Pancreas (tissue), 10 donors: ENCODE measurements at regions not wholly inside any gene's neighbourhood (a gene's known extent, or its start where the extent isn't known, plus 50 kb on each side); places are given as distances from the start of the nearest gene placed in this dataset.

Experiments used
- ATAC-seq, 4 donors: fragments of 200-7000 bp; cut with Tn5 transposase; one replicate each; pipeline versions ENCODE4 v1.8.0 to v1.9.1; 2020; ENCODE audit warnings: mild to moderate bottlenecking in 4 of 4, moderate library complexity in 4 of 4
- DNase-seq, 6 donors: peaks; one replicate each; pipeline ENCODE4 v3.0.0-alpha.2; 2020
- FAIRE-seq: peaks from 2 replicates; lab custom pipeline; 2012; peaks lifted over from hg19 to GRCh38; lab: Jason Lieb, UNC
- H3K27ac ChIP-seq, 4 donors: fragments of 200-600 bp; sonication (generic); 1 replicate in 3 of 4; 2 replicates in 1 of 4; pipeline versions ENCODE4 v1.5.0 to v1.8.0; 2020
- H3K27me3 ChIP-seq, 4 donors: fragments of 200-600 bp; one replicate each; pipeline ENCODE4 v1.8.0; 2021
- H3K36me3 ChIP-seq, 3 donors: fragments of 200-600 bp; sonication (generic) in 1 of 3; one replicate each; pipeline versions ENCODE4 v1.5.0 to v1.8.0; 2020 to 2021
- H3K4me1 ChIP-seq, 3 donors: fragments of 200-600 bp; one replicate each; pipeline ENCODE4 v1.8.0; 2021
- H3K4me3 ChIP-seq, 4 donors: fragments of 200-600 bp; sonication (generic) in 2 of 4; one replicate each; pipeline versions ENCODE4 v1.5.0 to v1.8.0; 2020 to 2021
- H3K9me3 ChIP-seq, 4 donors: fragments of 200-600 bp; one replicate each; pipeline ENCODE4 v1.8.0; 2021
- CTCF ChIP-seq, 4 donors: fragments of 200-600 bp; sonication (generic) in 3 of 4; IDR thresholded peaks; one replicate each; pipeline versions ENCODE4 v1.5.0 to v1.8.0; 2021; ENCODE audit warnings: antibody characterized with exemption in 4 of 4
- WGBS, 2 donors: extraction: QIAGEN DNeasy Blood & Tissue Kit; methylation state at CpG; one replicate each; pipeline ENCODE4 v1.1.7; 2013; 5-methylcytosine and 5-hydroxymethylcytosine counted together
- intact Hi-C, 3 donors: fragments of 100-400 bp; cut with DNase I; formaldehyde crosslinking; loops; one replicate each; pipeline versions ENCODE4 v1.11.1 to v1.14.2; 2022
- donor health status: healthy with polysubstance abuse.
- donor health status: DM: no; HTN: no; CAD: no; lungs with moderate emphysema.
- donor health status: DM: no; HTN: no; CAD: no.
- donor health status: control.
- donor health status: control.
- donor health status: Bipolar disorder and iron deficiency.
- donor health status: DM: yes; HTN: yes; CAD: no.
- donor health status: DM: no; HTN: no; CAD: no.
- donor health status: DM: no; HTN: no; CAD: no.
- donor health status: DM: yes; HTN: yes; CAD: no.

GRCh38 chr20:60804918-60805630 is 447.0 kb upstream of the CDH4 start:
- no peaks in the 10 kb centered on the region for H3K27me3 ChIP-seq
- no peak overlapping the region for H3K27ac ChIP-seq
- WGBS, 2 donors: 8 to 9% methylated on average over 11 of the region's 11 CpGs
- H3K4me1 ChIP-seq: no peaks in the 10 kb centered on the region
- ATAC-seq: peak in 1 of 4 donors; percentile 29
- intact Hi-C loops: no loop called here
- no peaks in the 10 kb centered on the region for H3K36me3 ChIP-seq
- no peak for DNase-seq
- no peak for FAIRE-seq
- no peak overlapping the region for H3K4me3 ChIP-seq
- no peak for TF ChIP-seq CTCF (IDR thresholded peaks at IDR 0.05)
- no peaks in the 10 kb centered on the region for H3K9me3 ChIP-seq

- FAIRE-seq: no peak
- Histone ChIP-seq H3K27me3 (no peaks in the 10 kb centered on the region), H3K36me3 (no peaks in the 10 kb centered on the region), H3K4me3 (no peak overlapping the region), H3K9me3 (no peaks in the 10 kb centered on the region), H3K4me1 (no peaks in the 10 kb centered on the region), H3K27ac (no peak overlapping the region)
- no peak for ATAC-seq
- TF ChIP-seq CTCF (IDR thresholded peaks at IDR 0.05): no peak
- intact Hi-C loops: no loop called here
- WGBS, 2 donors: 74 to 82% methylated on average over 6 of the region's 6 CpGs
- no peak for DNase-seq
These were observed 445.7 kb upstream of the CDH4 start for GRCh38 chr20:60806354-60806753.

GRCh38 chr20:60806824-60807223 is 445.2 kb upstream of the CDH4 start:
- Histone ChIP-seq H3K27me3 (no peaks in the 10 kb centered on the region), H3K36me3 (no peaks in the 10 kb centered on the region), H3K9me3 (no peaks in the 10 kb centered on the region), H3K4me1 (no peaks in the 10 kb centered on the region), H3K27ac (no peak overlapping the region), H3K4me3 (no peak overlapping the region)
- TF ChIP-seq CTCF (IDR thresholded peaks at IDR 0.05): no peak
- WGBS, 2 donors: 82 to 88% methylated on average over 5 of the region's 5 CpGs
- intact Hi-C loops: no loop called here
- DNase-seq (no peak), FAIRE-seq (no peak), ATAC-seq (no peak)

- H3K27me3 ChIP-seq: no peaks in the 10 kb centered on the region
- ATAC-seq (no peak), FAIRE-seq (no peak), DNase-seq (no peak)
- no peak overlapping the region for H3K4me3 ChIP-seq
- 78 to 86% methylated on average over 16 of the region's 16 CpGs for WGBS, 2 donors
- H3K36me3 ChIP-seq: no peaks in the 10 kb centered on the region
- intact Hi-C loops: no loop called here
- no peak for TF ChIP-seq CTCF (IDR thresholded peaks at IDR 0.05)
- no peaks in the 10 kb centered on the region for H3K9me3 ChIP-seq
- H3K27ac ChIP-seq: no peak overlapping the region
- H3K4me1 ChIP-seq: no peaks in the 10 kb centered on the region
These were observed 443.9 kb upstream of the CDH4 start for GRCh38 chr20:60808003-60808672.

- 64 to 79% methylated on average over 6 of the region's 6 CpGs for WGBS, 2 donors
- Histone ChIP-seq H3K36me3 (no peaks in the 10 kb centered on the region), H3K4me1 (no peaks in the 10 kb centered on the region), H3K27ac (no peak overlapping the region), H3K4me3 (no peak overlapping the region), H3K9me3 (no peaks in the 10 kb centered on the region), H3K27me3 (no peaks in the 10 kb centered on the region)
- DNase-seq (no peak), FAIRE-seq (no peak), ATAC-seq (no peak)
- TF ChIP-seq CTCF (IDR thresholded peaks at IDR 0.05): no peak
- intact Hi-C loops: no loop called here
These were observed 443.4 kb upstream of the CDH4 start for GRCh38 chr20:60808701-60809100.
